Lung (tissue), 11 donors: ENCODE measurements at regions not wholly inside any gene's neighbourhood (a gene's known extent, or its start where the extent isn't known, plus 50 kb on each side); places are given as distances from the start of the nearest gene placed in this dataset.

Source experiments
- ATAC-seq: fragments of 200-7000 bp; cut with Tn5 transposase; one replicate; pipeline ENCODE4 v1.9.1; 2020; ENCODE audit warnings: moderate number of reproducible peaks; ENCODE audit not compliant: insufficient read depth, low FRiP score
- DNase-seq, 3 donors: peaks; one replicate each; pipeline ENCODE4 v3.0.0-alpha.2; 2013 to 2017
- H3K27ac ChIP-seq, 2 donors: one replicate each; pipeline ENCODE4 v1.5.1; 2013; ENCODE audit warnings: mild to moderate bottlenecking in 2 of 2, moderate library complexity in 2 of 2, control low read depth in 1 of 2, inconsistent platforms in 1 of 2, low read depth in 1 of 2, low read length in 1 of 2
- H3K27me3 ChIP-seq, 3 donors: one replicate each; pipeline ENCODE4 v1.5.1; 2013; ENCODE audit warnings: low read length in 2 of 3; ENCODE audit not compliant: control insufficient read depth in 3 of 3, insufficient read depth in 3 of 3
- H3K36me3 ChIP-seq, 4 donors: one replicate each; pipeline ENCODE4 v1.5.1; 2013; ENCODE audit warnings: low read length in 4 of 4, mild to moderate bottlenecking in 1 of 4, moderate library complexity in 1 of 4; ENCODE audit not compliant: control insufficient read depth in 4 of 4, insufficient read depth in 4 of 4
- H3K4me1 ChIP-seq, 5 donors: one replicate each; pipeline ENCODE4 v1.5.1; 2013; ENCODE audit warnings: low read length in 5 of 5, mild to moderate bottlenecking in 2 of 5, moderate library complexity in 1 of 5; ENCODE audit not compliant: control insufficient read depth in 5 of 5, insufficient read depth in 5 of 5
- H3K4me3 ChIP-seq: one replicate; pipeline ENCODE4 v1.5.1; 2013; ENCODE audit warnings: mild to moderate bottlenecking, control low read depth, moderate library complexity
- H3K9ac ChIP-seq, 2 donors: one replicate each; pipeline ENCODE4 v1.5.1; 2013; ENCODE audit warnings: low read length in 2 of 2, control low read depth in 1 of 2; ENCODE audit not compliant: insufficient read depth in 1 of 2
- H3K9me3 ChIP-seq, 4 donors: one replicate each; pipeline ENCODE4 v1.5.1; 2013; ENCODE audit warnings: low read length in 3 of 4, mild to moderate bottlenecking in 1 of 4, moderate library complexity in 1 of 4; ENCODE audit not compliant: control insufficient read depth in 4 of 4, insufficient read depth in 3 of 4
- CTCF ChIP-seq: IDR thresholded peaks from 2 replicates; pipeline ENCODE4 v1.5.1; 2012; ENCODE audit warnings: mild to moderate bottlenecking; ENCODE audit errors: control extremely low read depth, extremely low read depth
- WGBS, 2 donors: extraction: QIAGEN DNeasy Blood & Tissue Kit; methylation state at CpG; one replicate each; pipeline ENCODE4 v1.1.7; 2013; 5-methylcytosine and 5-hydroxymethylcytosine counted together
- donor health status: control.
- donor health status: control.
- donor health status: Bipolar disorder and iron deficiency.
- donor health status: healthy.
- donor health status: DM: yes; HTN: yes; CAD: no.

- WGBS, 2 donors: 84 to 87% methylated on average over 4 of the region's 4 CpGs
Measured at GRCh38 chr3:110528305-110529121, 543.1 kb upstream of the NECTIN3 start.

GRCh38 chr3:110530902-110531301 is 540.7 kb upstream of the NECTIN3 start:
- DNase-seq: no peak
- Histone ChIP-seq H3K4me1 (no peaks in the 10 kb centered on the region), H3K27me3 (no peaks in the 10 kb centered on the region), H3K9ac (no peak overlapping the region), H3K27ac (no peak overlapping the region), H3K9me3 (no peaks in the 10 kb centered on the region), H3K4me3 (no peak overlapping the region), H3K36me3 (no peaks in the 10 kb centered on the region)
- no peak for TF ChIP-seq CTCF
- no peak for ATAC-seq
- WGBS, 2 donors: 72 to 80% methylated on average over 2 of the region's 2 CpGs

More at GRCh38 chr3:110528305-110529121, 543.1 kb upstream of the NECTIN3 start:
- DNase-seq: no peak
- ATAC-seq: no peak
- no peak overlapping the region for H3K27ac ChIP-seq
- TF ChIP-seq CTCF: no peak
- no peak overlapping the region for H3K9ac ChIP-seq
- no peaks in the 10 kb centered on the region for H3K27me3 ChIP-seq
- H3K9me3 ChIP-seq: peaks cover 0 to 4% (median 0%) of the 10 kb centered on the region in 4 donors
- no peaks in the 10 kb centered on the region for H3K36me3 ChIP-seq
- H3K4me1 ChIP-seq: no peaks in the 10 kb centered on the region
- no peak overlapping the region for H3K4me3 ChIP-seq

- Histone ChIP-seq H3K4me3 (no peak overlapping the region), H3K4me1 (no peaks in the 10 kb centered on the region), H3K27ac (no peak overlapping the region), H3K36me3 (no peaks in the 10 kb centered on the region), H3K27me3 (no peaks in the 10 kb centered on the region), H3K9me3 (no peaks in the 10 kb centered on the region), H3K9ac (no peak overlapping the region)
- DNase-seq: no peak
- TF ChIP-seq CTCF: no peak
- ATAC-seq: no peak
Measured at GRCh38 chr3:110533089-110533488, 538.5 kb upstream of the NECTIN3 start.
